H1 (cell line): ENCODE measurements at regions not wholly inside any gene's neighbourhood (a gene's known extent, or its start where the extent isn't known, plus 50 kb on each side); places are given as distances from the start of the nearest gene placed in this dataset.

Source experiments
- CTCF ChIA-PET: fragments of 300-600 bp; sonication (Branson Sonifier 250); formaldehyde crosslinking; loops from one replicate; lab custom pipeline; 2021; ENCODE audit not compliant: partially characterized antibody; lab: Charles Lee
- POLR2A ChIA-PET: fragments of 300-600 bp; sonication (Branson Sonifier 250); formaldehyde crosslinking; loops from one replicate; lab custom pipeline; 2021; ENCODE audit warnings: inconsistent platforms; ENCODE audit not compliant: partially characterized antibody; lab: Charles Lee
- DNase-seq, 2 experiments: peaks; one replicate each; pipeline versions ENCODE4 v3.0.0 to v3.0.0-alpha.2; 2010 to 2022; ENCODE audit warnings: low spot score in 2 of 2, low read depth in 1 of 2, mixed read lengths in 1 of 2
- FAIRE-seq: peaks from 2 replicates; lab custom pipeline; 2011; peaks lifted over from hg19 to GRCh38; lab: Jason Lieb, UNC
- H2AFZ ChIP-seq: 2 replicates; pipeline ENCODE4 v1.8.1; 2012; ENCODE audit warnings: low read length, inconsistent platforms
- H2AK5ac ChIP-seq: 2 replicates; pipeline ENCODE4 v1.6.1; 2013; ENCODE audit warnings: low read depth, low read length
- H2BK120ac ChIP-seq: replicated peaks from 2 replicates; pipeline ENCODE3; 2013; ENCODE audit warnings: low read depth, low read length, inconsistent platforms
- H2BK12ac ChIP-seq: 2 replicates; pipeline ENCODE4 v1.6.1; 2013; ENCODE audit warnings: low read depth, low read length
- H2BK15ac ChIP-seq: 2 replicates; pipeline ENCODE4 v1.6.1; 2013; ENCODE audit warnings: low read length
- H2BK20ac ChIP-seq: 2 replicates; pipeline ENCODE4 v1.6.1; 2013; ENCODE audit warnings: low read length
- H2BK5ac ChIP-seq: 2 replicates; pipeline ENCODE4 v1.6.1; 2013; ENCODE audit warnings: low read depth, low read length
- H3K14ac ChIP-seq: 2 replicates; pipeline ENCODE4 v1.6.1; 2013; ENCODE audit warnings: inconsistent platforms; ENCODE audit not compliant: insufficient read length
- H3K18ac ChIP-seq: 2 replicates; pipeline ENCODE4 v1.6.1; 2013; ENCODE audit warnings: low read length; ENCODE audit errors: extremely low read depth
- H3K23ac ChIP-seq: 2 replicates; pipeline ENCODE4 v1.6.1; 2013; ENCODE audit warnings: inconsistent platforms; ENCODE audit not compliant: insufficient read length
- H3K23me2 ChIP-seq: 2 replicates; pipeline ENCODE4 v1.6.1; 2013; ENCODE audit warnings: low read depth, low read length
- H3K27ac ChIP-seq: 2 replicates; pipeline ENCODE4 v1.6.1; 2011; ENCODE audit warnings: low read depth, low read length, inconsistent platforms
- H3K27me3 ChIP-seq, 4 experiments: replicated peaks in 1 of 4; 1 replicate in 1 of 4; 2 replicates in 3 of 4; pipeline versions ENCODE4 v1.6.1 to v1.8.1; 2011 to 2013; ENCODE audit warnings: low read length in 3 of 4, mild to moderate bottlenecking in 3 of 4, inconsistent platforms in 2 of 4, mixed read lengths in 2 of 4, moderate library complexity in 1 of 4; ENCODE audit not compliant: control insufficient read depth in 3 of 4, insufficient read depth in 3 of 4; ENCODE audit errors: extremely low read depth in 1 of 4
- H3K36me3 ChIP-seq, 4 experiments: 2 replicates each; pipeline versions ENCODE4 v1.6.1 to v1.8.1; 2011 to 2013; ENCODE audit warnings: mild to moderate bottlenecking in 4 of 4, low read length in 3 of 4, moderate library complexity in 2 of 4, control low read depth in 1 of 4, inconsistent platforms in 1 of 4; ENCODE audit not compliant: insufficient read depth in 4 of 4, control insufficient read depth in 2 of 4
- H3K4ac ChIP-seq: replicated peaks from 2 replicates; pipeline ENCODE3; 2013; ENCODE audit warnings: low read length, low read depth, mixed read lengths, inconsistent platforms; ENCODE audit not compliant: insufficient read length
- H3K4me1 ChIP-seq, 4 experiments: replicated peaks in 1 of 4; 1 replicate in 1 of 4; 2 replicates in 3 of 4; pipeline versions ENCODE4 v1.6.1 to v1.8.1; 2011 to 2013; ENCODE audit warnings: low read length in 3 of 4, inconsistent platforms in 2 of 4, mixed read lengths in 1 of 4; ENCODE audit not compliant: insufficient read depth in 4 of 4, control insufficient read depth in 3 of 4
- H3K4me2 ChIP-seq, 2 experiments: 2 replicates each; pipeline versions ENCODE4 v1.6.1 to v1.8.1; 2011 to 2013; ENCODE audit warnings: low read depth in 2 of 2, low read length in 2 of 2, control low read depth in 1 of 2, inconsistent platforms in 1 of 2, mild to moderate bottlenecking in 1 of 2; ENCODE audit not compliant: insufficient read depth in 1 of 2
- H3K4me3 ChIP-seq, 4 experiments: fragments of 200-600, 300-600 bp in 1 of 4; sonication (generic), shearing (Covaris generic), sonication (Bioruptor Twin) in 1 of 4; 2 replicates each; pipeline versions ENCODE4 v1.5.1 to v1.8.1; 2011 to 2016; ENCODE audit warnings: low read length in 4 of 4, low read depth in 3 of 4, control low read depth in 2 of 4, inconsistent platforms in 2 of 4, mild to moderate bottlenecking in 2 of 4, mixed read lengths in 1 of 4, moderate library complexity in 1 of 4; ENCODE audit not compliant: insufficient read depth in 2 of 4; ENCODE audit errors: extremely low read depth in 1 of 4
- H3K56ac ChIP-seq: replicated peaks from 2 replicates; pipeline ENCODE3; 2013; ENCODE audit warnings: low read depth, mild to moderate bottlenecking, mixed read lengths, low read length, inconsistent platforms; ENCODE audit not compliant: insufficient read length
- H3K79me1 ChIP-seq: 2 replicates; pipeline ENCODE4 v1.6.1; 2013; ENCODE audit warnings: low read depth, low read length, control low read depth
- H3K79me2 ChIP-seq, 2 experiments: 2 replicates each; pipeline versions ENCODE4 v1.6.1 to v1.8.1; 2012 to 2013; ENCODE audit warnings: low read length in 2 of 2, mild to moderate bottlenecking in 2 of 2, inconsistent platforms in 1 of 2; ENCODE audit not compliant: insufficient read depth in 2 of 2, control insufficient read depth in 1 of 2
- H3K9ac ChIP-seq, 4 experiments: replicated peaks in 1 of 4; 1 replicate in 1 of 4; 2 replicates in 3 of 4; pipeline versions ENCODE4 v1.6.1 to v1.8.1; 2011 to 2013; ENCODE audit warnings: low read depth in 3 of 4, low read length in 3 of 4, control low read depth in 2 of 4, mild to moderate bottlenecking in 2 of 4, moderate library complexity in 2 of 4, inconsistent platforms in 1 of 4; ENCODE audit errors: extremely low read depth in 1 of 4
- H3K9me3 ChIP-seq, 2 experiments: 2 replicates each; pipeline versions ENCODE4 v1.6.1 to v1.8.1; 2012 to 2013; ENCODE audit warnings: mild to moderate bottlenecking in 2 of 2, moderate library complexity in 2 of 2, control low read depth in 1 of 2, inconsistent platforms in 1 of 2, low read depth in 1 of 2, low read length in 1 of 2, mixed read lengths in 1 of 2; ENCODE audit not compliant: insufficient read depth in 2 of 2
- H4K20me1 ChIP-seq, 2 experiments: replicated peaks in 1 of 2; 2 replicates each; pipeline versions ENCODE3 to v1.8.1; 2011 to 2013; ENCODE audit warnings: inconsistent platforms in 2 of 2, low read length in 2 of 2, mild to moderate bottlenecking in 1 of 2; ENCODE audit not compliant: insufficient read depth in 2 of 2, control insufficient read depth in 1 of 2
- H4K5ac ChIP-seq: 2 replicates; pipeline ENCODE4 v1.6.1; 2013; ENCODE audit warnings: low read length, low read depth, mixed read lengths, inconsistent platforms; ENCODE audit not compliant: insufficient read length
- H4K8ac ChIP-seq: 2 replicates; pipeline ENCODE4 v1.8.0; 2013; ENCODE audit warnings: mild to moderate bottlenecking, moderate library complexity, low read length, inconsistent platforms; ENCODE audit not compliant: insufficient read depth; ENCODE audit errors: extremely low read depth
- H4K91ac ChIP-seq: replicated peaks from 2 replicates; pipeline ENCODE3; 2013; ENCODE audit warnings: low read length, mixed read lengths, inconsistent platforms; ENCODE audit not compliant: insufficient read length
- ATF2 ChIP-seq: IDR thresholded peaks from 2 replicates; pipeline ENCODE4 v1.6.1; 2012; ENCODE audit warnings: low read length, inconsistent platforms
- BACH1 ChIP-seq: IDR thresholded peaks from 2 replicates; pipeline ENCODE4 v1.6.1; 2012; ENCODE audit warnings: low read length, improper control_type of control experiment
- CREB1 ChIP-seq: IDR thresholded peaks from 2 replicates; pipeline ENCODE4 v1.6.1; 2012; ENCODE audit warnings: inconsistent platforms
- CTCF ChIP-seq, 3 experiments: IDR thresholded peaks; 1 replicate in 2 of 3; 2 replicates in 1 of 3; pipeline versions ENCODE4 v1.5.1 to v1.6.1; 2011; ENCODE audit warnings: low read length in 3 of 3, mild to moderate bottlenecking in 3 of 3, inconsistent platforms in 2 of 3, low read depth in 1 of 3, moderate library complexity in 1 of 3; ENCODE audit not compliant: insufficient read depth in 1 of 3; ENCODE audit errors: control extremely low read depth in 1 of 3
- FOSL1 ChIP-seq: IDR thresholded peaks from 2 replicates; pipeline ENCODE4 v1.6.1; 2011; ENCODE audit warnings: mild to moderate bottlenecking, low read depth, low read length, moderate library complexity; ENCODE audit not compliant: insufficient read depth
- TBP ChIP-seq: IDR thresholded peaks from 2 replicates; pipeline ENCODE4 v1.6.1; 2011; ENCODE audit warnings: low read depth, low read length, improper control_type of control experiment
- TCF12 ChIP-seq: IDR thresholded peaks from 2 replicates; pipeline ENCODE4 v1.6.1; 2011; ENCODE audit warnings: low read depth, mild to moderate bottlenecking, low read length
- TEAD4 ChIP-seq: IDR thresholded peaks from 2 replicates; pipeline ENCODE4 v1.6.1; 2012; ENCODE audit warnings: low read depth, low read length, inconsistent platforms, mixed read lengths
- USF2 ChIP-seq: IDR thresholded peaks from 2 replicates; pipeline ENCODE4 v1.6.1; 2011; ENCODE audit warnings: low read length, improper control_type of control experiment
- WGBS, 2 experiments: shearing (Covaris generic) in 1 of 2; methylation state at CpG; one replicate each; pipeline versions ENCODE4 v1.1.6 to v1.1.7; 2013 to 2015; ENCODE audit warnings: low lambda C conversion rate in 2 of 2, mixed read lengths in 2 of 2, inconsistent platforms in 1 of 2, low coverage in 1 of 2, missing lambda C conversion rate in 1 of 2; ENCODE audit not compliant: insufficient replicate concordance in 2 of 2, insufficient coverage in 1 of 2, insufficient read length in 1 of 2; ENCODE audit errors: extremely low coverage in 1 of 2, missing lambda C conversion rate in 1 of 2; 5-methylcytosine and 5-hydroxymethylcytosine counted together

GRCh38 chr10:62623223-62623622 lies 181.3 kb upstream of the ADO start:
- Histone ChIP-seq H2AK5ac (no peak overlapping the region), H2AFZ (no peak overlapping the region), H4K5ac (no peak overlapping the region), H3K23me2 (no peaks in the 10 kb centered on the region; the same call in 1 of the 2 replicates), H3K79me2 (no peaks in the 10 kb centered on the region), H2BK120ac (no peak overlapping the region), H3K27me3 (no peaks in the 10 kb centered on the region), H2BK15ac (no peak overlapping the region), H4K8ac (no peak overlapping the region), H3K23ac (no peak overlapping the region), H3K79me1 (no peaks in the 10 kb centered on the region), H4K20me1 (no peaks in the 10 kb centered on the region), H3K4me2 (no peak overlapping the region), H3K9me3 (no peaks in the 10 kb centered on the region), H2BK5ac (no peak overlapping the region), H2BK12ac (no peak overlapping the region), H3K14ac (no peak overlapping the region), H3K56ac (no peak overlapping the region), H3K4me3 (no peak overlapping the region), H3K18ac (no peak overlapping the region), H3K27ac (no peak overlapping the region), H3K36me3 (no peaks in the 10 kb centered on the region), H3K9ac (no peak overlapping the region; a peak in 1 of 7 replicates), H4K91ac (no peak overlapping the region), H2BK20ac (0 out of 2 replicates have a peak overlapping the region, but pooled peaks have one; percentile 24), H3K4me1 (peaks cover 0 to 18% (median 12%) of the 10 kb centered on the region in 4 experiments; a peak in 4 of 7 replicates), H3K4ac (no peak overlapping the region)
- ChIA-PET POLR2A (no interaction called here), CTCF (interaction anchor here (0.6 to 2.5 kb wide), 7 partner anchors 11 to 726 kb away, joined by 3 to 9 read pairs (median 3); no protein-coding TSS in a partner anchor)
- FAIRE-seq, result no peak
- no peak for DNase-seq
- WGBS, 2 experiments, result 92% methylated on average over 7 of the region's 7 CpGs; no CpG with 5 or more reads in 1 of the 2 experiments
- TF ChIP-seq TEAD4 (no peak), TCF12 (no peak), ATF2 (no peak), FOSL1 (no peak), CREB1 (no peak), TBP (no peak), USF2 (no peak), CTCF (IDR thresholded peaks at IDR 0.05; ENCODE audit: control extremely low read depth in 1 of 3, insufficient read depth in 1 of 3, low read depth in 1 of 3, low read length in 3 of 3) (no peak), BACH1 (no peak)
